ENCODE measurements at regions not wholly inside any gene's neighbourhood (a gene's known extent, or its start where the extent isn't known, plus 50 kb on each side); places are given as distances from the start of the nearest gene placed in this dataset.

DNA sequence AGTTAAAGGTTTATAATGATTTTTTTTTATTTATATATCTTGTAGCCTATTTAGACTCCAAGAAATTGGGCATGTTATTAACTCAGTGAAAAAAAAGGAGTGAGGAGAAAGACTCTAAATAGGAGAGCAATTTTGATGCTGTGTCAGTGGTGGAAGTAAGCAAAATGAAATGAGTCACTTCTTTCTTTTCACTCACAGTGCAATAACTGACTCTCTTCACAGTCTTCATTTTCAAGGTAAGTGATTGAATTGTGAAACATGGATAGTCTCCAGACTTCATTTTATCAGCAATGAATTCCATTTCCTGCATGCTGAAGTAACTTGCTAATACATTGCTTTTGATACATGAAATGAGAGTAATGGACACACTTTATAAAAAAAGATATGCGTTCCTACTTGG, 2271.5 kb downstream of the PCDH7 start:
- no CpG with 5 or more reads among the region's 1 CpG for WGBS, 2 experiments (ENCODE audit: insufficient coverage in 2 of 2)
- Histone ChIP-seq H3K4me3 (ENCODE audit: extremely low read depth, insufficient read depth, low read length, poor library complexity, severe bottlenecking) (no peak overlapping the region), H3K9me3 (ENCODE audit: control insufficient read depth, low read length) (no peaks in the 10 kb centered on the region), H3K36me3 (ENCODE audit: control insufficient read depth, insufficient read depth, low read length) (no peaks in the 10 kb centered on the region), H3K4me1 (ENCODE audit: control insufficient read depth, insufficient read depth, low read length, poor library complexity, severe bottlenecking) (peaks cover 6% of the 10 kb centered on the region), H3K27ac (ENCODE audit: low read depth, low read length, severe bottlenecking) (no peak overlapping the region)

- WGBS, 2 experiments (ENCODE audit: insufficient coverage in 2 of 2): 80% methylated on average over 1 of the region's 3 CpGs; no CpG with 5 or more reads in 1 of the 2 experiments
Observed at GRCh38 chr4:32994981-32995881, 2275.1 kb downstream of the PCDH7 start.

GRCh38 chr4:33013282-33013681, 2293.1 kb downstream of the PCDH7 start:
- no CpG with 5 or more reads among the region's 2 CpGs for WGBS, 2 experiments (ENCODE audit: insufficient coverage in 2 of 2)
- no peak overlapping the region for H3K4me3 ChIP-seq (ENCODE audit: extremely low read depth, insufficient read depth, low read length, poor library complexity, severe bottlenecking)
- H3K36me3 ChIP-seq (ENCODE audit: control insufficient read depth, insufficient read depth, low read length): no peaks in the 10 kb centered on the region
- no peak overlapping the region for H3K27ac ChIP-seq (ENCODE audit: low read depth, low read length, severe bottlenecking)
- no peaks in the 10 kb centered on the region for H3K4me1 ChIP-seq (ENCODE audit: control insufficient read depth, insufficient read depth, low read length, poor library complexity, severe bottlenecking)
- H3K9me3 ChIP-seq (ENCODE audit: control insufficient read depth, low read length): no peaks in the 10 kb centered on the region

More at GRCh38 chr4:32994981-32995881, 2275.1 kb downstream of the PCDH7 start:
- H3K4me3 ChIP-seq (ENCODE audit: extremely low read depth, insufficient read depth, low read length, poor library complexity, severe bottlenecking): no peak overlapping the region
- no peaks in the 10 kb centered on the region for H3K9me3 ChIP-seq (ENCODE audit: control insufficient read depth, low read length)
- H3K36me3 ChIP-seq (ENCODE audit: control insufficient read depth, insufficient read depth, low read length): no peaks in the 10 kb centered on the region
- H3K4me1 ChIP-seq (ENCODE audit: control insufficient read depth, insufficient read depth, low read length, poor library complexity, severe bottlenecking): no peaks in the 10 kb centered on the region
- H3K27ac ChIP-seq (ENCODE audit: low read depth, low read length, severe bottlenecking): no peak overlapping the region

DNA sequence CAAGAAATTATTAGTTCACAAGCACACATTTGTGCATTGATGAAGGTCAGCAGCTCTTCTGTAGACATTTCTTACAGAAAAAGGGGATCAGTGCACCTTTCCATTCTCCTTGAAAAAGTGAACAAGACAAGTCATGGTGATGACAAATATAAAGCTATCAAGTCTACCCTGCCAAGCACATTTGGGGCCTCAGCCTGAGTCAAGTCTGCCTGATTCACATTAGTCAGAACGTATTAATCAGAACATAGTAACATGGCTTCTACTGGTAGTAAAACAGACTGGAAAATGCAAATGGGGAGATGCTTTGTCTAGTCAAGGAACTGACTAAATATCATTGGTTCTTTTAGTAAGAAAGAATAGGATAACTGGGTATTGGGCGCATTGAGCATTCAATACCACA, 2305.1 kb downstream of the PCDH7 start:
- Histone ChIP-seq H3K4me1 (ENCODE audit: control insufficient read depth, insufficient read depth, low read length, poor library complexity, severe bottlenecking) (no peaks in the 10 kb centered on the region), H3K4me3 (ENCODE audit: extremely low read depth, insufficient read depth, low read length, poor library complexity, severe bottlenecking) (no peak overlapping the region), H3K36me3 (ENCODE audit: control insufficient read depth, insufficient read depth, low read length) (no peaks in the 10 kb centered on the region), H3K27ac (ENCODE audit: low read depth, low read length, severe bottlenecking) (no peak overlapping the region), H3K9me3 (ENCODE audit: control insufficient read depth, low read length) (no peaks in the 10 kb centered on the region)
- WGBS, 2 experiments (ENCODE audit: insufficient coverage in 2 of 2): 89% methylated on average over 1 of the region's 2 CpGs; no CpG with 5 or more reads in 1 of the 2 experiments

DNA sequence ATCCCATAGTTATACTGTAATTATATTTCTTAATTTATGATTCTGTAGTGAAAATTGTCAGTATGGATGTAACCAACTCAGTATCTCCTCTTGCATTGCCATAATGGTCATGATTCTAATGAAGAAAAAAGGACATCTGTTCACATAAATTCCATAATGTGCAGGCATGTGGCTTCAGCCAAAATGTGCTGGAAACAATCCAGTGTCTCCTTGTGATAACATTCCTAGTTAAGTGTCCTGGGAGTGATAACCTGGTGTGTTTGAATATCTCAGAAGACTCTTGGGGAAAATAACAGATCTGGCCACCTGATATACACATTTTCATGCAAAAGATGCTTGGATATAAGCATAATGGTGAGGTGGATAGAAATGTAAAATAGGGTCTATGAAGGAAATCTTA, 2309.8 kb downstream of the PCDH7 start:
- H3K27ac ChIP-seq (ENCODE audit: low read depth, low read length, severe bottlenecking): no peak overlapping the region
- no peaks in the 10 kb centered on the region for H3K4me1 ChIP-seq (ENCODE audit: control insufficient read depth, insufficient read depth, low read length, poor library complexity, severe bottlenecking)
- no peak overlapping the region for H3K4me3 ChIP-seq (ENCODE audit: extremely low read depth, insufficient read depth, low read length, poor library complexity, severe bottlenecking)
- no peaks in the 10 kb centered on the region for H3K36me3 ChIP-seq (ENCODE audit: control insufficient read depth, insufficient read depth, low read length)
- H3K9me3 ChIP-seq (ENCODE audit: control insufficient read depth, low read length): no peaks in the 10 kb centered on the region

DNA sequence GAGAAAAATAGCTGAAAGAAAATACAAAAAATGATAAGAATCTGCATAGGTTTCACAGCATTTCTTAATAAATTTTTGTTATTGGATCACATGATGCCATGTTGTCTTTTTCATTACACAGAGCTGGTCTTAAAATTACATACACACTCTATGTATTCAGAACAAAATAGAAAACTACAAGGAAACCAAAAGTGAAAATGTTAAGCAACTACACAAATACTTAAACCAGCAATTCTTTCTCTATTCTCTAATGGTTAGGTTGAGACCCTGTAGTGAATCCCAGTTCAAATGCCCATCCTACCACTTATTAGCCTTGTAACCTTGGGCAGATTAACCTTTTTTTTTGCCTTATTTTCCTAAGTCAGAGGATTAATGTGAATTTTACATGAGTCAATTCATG, 2311.2 kb downstream of the PCDH7 start:
- Histone ChIP-seq H3K9me3 (ENCODE audit: control insufficient read depth, low read length) (no peaks in the 10 kb centered on the region), H3K36me3 (ENCODE audit: control insufficient read depth, insufficient read depth, low read length) (no peaks in the 10 kb centered on the region), H3K4me3 (ENCODE audit: extremely low read depth, insufficient read depth, low read length, poor library complexity, severe bottlenecking) (no peak overlapping the region), H3K4me1 (ENCODE audit: control insufficient read depth, insufficient read depth, low read length, poor library complexity, severe bottlenecking) (no peaks in the 10 kb centered on the region), H3K27ac (ENCODE audit: low read depth, low read length, severe bottlenecking) (no peak overlapping the region)

- Histone ChIP-seq H3K9me3 (ENCODE audit: control insufficient read depth, low read length) (no peaks in the 10 kb centered on the region), H3K36me3 (ENCODE audit: control insufficient read depth, insufficient read depth, low read length) (no peaks in the 10 kb centered on the region), H3K4me3 (ENCODE audit: extremely low read depth, insufficient read depth, low read length, poor library complexity, severe bottlenecking) (no peak overlapping the region), H3K27ac (ENCODE audit: low read depth, low read length, severe bottlenecking) (no peak overlapping the region), H3K4me1 (ENCODE audit: control insufficient read depth, insufficient read depth, low read length, poor library complexity, severe bottlenecking) (no peaks in the 10 kb centered on the region)
- WGBS, 2 experiments (ENCODE audit: insufficient coverage in 2 of 2): 62 to 89% methylated on average over 3 to 4 of the region's 5 CpGs
Observed at GRCh38 chr4:33037464-33037863, 2317.3 kb downstream of the PCDH7 start.

GRCh38 chr4:33045334-33045733, 2325.2 kb downstream of the PCDH7 start:
- no peaks in the 10 kb centered on the region for H3K4me1 ChIP-seq (ENCODE audit: control insufficient read depth, insufficient read depth, low read length, poor library complexity, severe bottlenecking)
- no peak overlapping the region for H3K4me3 ChIP-seq (ENCODE audit: extremely low read depth, insufficient read depth, low read length, poor library complexity, severe bottlenecking)
- no peaks in the 10 kb centered on the region for H3K36me3 ChIP-seq (ENCODE audit: control insufficient read depth, insufficient read depth, low read length)
- H3K27ac ChIP-seq (ENCODE audit: low read depth, low read length, severe bottlenecking): no peak overlapping the region
- H3K9me3 ChIP-seq (ENCODE audit: control insufficient read depth, low read length): no peaks in the 10 kb centered on the region
- WGBS, 2 experiments (ENCODE audit: insufficient coverage in 2 of 2): no CpG with 5 or more reads among the region's 1 CpG

- H3K4me3 ChIP-seq (ENCODE audit: extremely low read depth, insufficient read depth, low read length, poor library complexity, severe bottlenecking): no peak overlapping the region
- H3K36me3 ChIP-seq (ENCODE audit: control insufficient read depth, insufficient read depth, low read length): no peaks in the 10 kb centered on the region
- H3K4me1 ChIP-seq (ENCODE audit: control insufficient read depth, insufficient read depth, low read length, poor library complexity, severe bottlenecking): no peaks in the 10 kb centered on the region
- no peaks in the 10 kb centered on the region for H3K9me3 ChIP-seq (ENCODE audit: control insufficient read depth, low read length)
- H3K27ac ChIP-seq (ENCODE audit: low read depth, low read length, severe bottlenecking): no peak overlapping the region
- 80 to 97% methylated on average over 1 to 3 of the region's 5 CpGs for WGBS, 2 experiments (ENCODE audit: insufficient coverage in 2 of 2)
Observed at GRCh38 chr4:33052241-33052640, 2332.1 kb downstream of the PCDH7 start.

GRCh38 chr4:33054161-33054560, 2334.0 kb downstream of the PCDH7 start:
- Histone ChIP-seq H3K36me3 (ENCODE audit: control insufficient read depth, insufficient read depth, low read length) (no peaks in the 10 kb centered on the region), H3K4me3 (ENCODE audit: extremely low read depth, insufficient read depth, low read length, poor library complexity, severe bottlenecking) (no peak overlapping the region), H3K9me3 (ENCODE audit: control insufficient read depth, low read length) (no peaks in the 10 kb centered on the region), H3K4me1 (ENCODE audit: control insufficient read depth, insufficient read depth, low read length, poor library complexity, severe bottlenecking) (no peaks in the 10 kb centered on the region), H3K27ac (ENCODE audit: low read depth, low read length, severe bottlenecking) (no peak overlapping the region)

- H3K4me3 ChIP-seq (ENCODE audit: extremely low read depth, insufficient read depth, low read length, poor library complexity, severe bottlenecking): no peak overlapping the region
- H3K9me3 ChIP-seq (ENCODE audit: control insufficient read depth, low read length): no peaks in the 10 kb centered on the region
- no peaks in the 10 kb centered on the region for H3K36me3 ChIP-seq (ENCODE audit: control insufficient read depth, insufficient read depth, low read length)
- no peaks in the 10 kb centered on the region for H3K4me1 ChIP-seq (ENCODE audit: control insufficient read depth, insufficient read depth, low read length, poor library complexity, severe bottlenecking)
- WGBS, 2 experiments (ENCODE audit: insufficient coverage in 2 of 2): no CpG with 5 or more reads among the region's 3 CpGs
- H3K27ac ChIP-seq (ENCODE audit: low read depth, low read length, severe bottlenecking): no peak overlapping the region
Observed at GRCh38 chr4:33054656-33055196, 2334.6 kb downstream of the PCDH7 start.

Measured in mesodermal cell (in vitro differentiated cells).